K562 (cell line): ENCODE measurements at regions not wholly inside any gene's neighbourhood (a gene's known extent, or its start where the extent isn't known, plus 50 kb on each side); places are given as distances from the start of the nearest gene placed in this dataset.

ENCODE experiments used
- ATAC-seq: fragments of 200-7000 bp; cut with Tn5 transposase; 3 replicates; pipeline ENCODE4 v1.9.1; 2020; ENCODE audit warnings: moderate library complexity
- BruUV-seq: library from RNA; stranded (reverse); fragments of 400-500 nt; replicated peaks from 2 replicates; lab custom pipeline; 2021; lab: Mats Ljungman, UMichigan
- CTCF ChIA-PET: fragments of 300-600 bp; formaldehyde crosslinking; extraction: SDS; loops from one replicate; lab custom pipeline; 2021; ENCODE audit warnings: low intra/inter-chr PET ratio; lab: Yijun Ruan, JAX
- POLR2A ChIA-PET: fragments of 300-600, 350-650 bp; sonication (Branson Sonifier 250); formaldehyde crosslinking; extraction: SDS; loops from one replicate; lab custom pipeline; 2021; ENCODE audit warnings: antibody characterized with exemption, inconsistent platforms; lab: Yijun Ruan, JAX
- DNase-seq, 4 experiments: peaks; one replicate each; pipeline versions ENCODE4 v3.0.0 to v3.0.0-alpha.2; 2011 to 2018; ENCODE audit warnings: low spot score in 3 of 4, mixed read lengths in 3 of 4; ENCODE audit errors: extremely low read depth in 1 of 4
- FAIRE-seq: peaks from 2 replicates; lab custom pipeline; 2011; peaks lifted over from hg19 to GRCh38; lab: Jason Lieb, UNC
- H2AFZ ChIP-seq: 2 replicates; pipeline ENCODE4 v1.6.0; 2011; ENCODE audit warnings: low read depth, low read length, control low read depth, inconsistent platforms
- H3K27ac ChIP-seq: fragments of 200-600 bp; 3 replicates; pipeline ENCODE4 v1.8.0; 2011; ENCODE audit warnings: low read depth, mild to moderate bottlenecking, control low read depth, inconsistent platforms, low read length, moderate library complexity, mixed read lengths; ENCODE audit errors: extremely low read depth
- H3K27me3 ChIP-seq, 2 experiments: fragments of 300-600 bp in 1 of 2; 2 replicates in 1 of 2; 3 replicates in 1 of 2; pipeline versions ENCODE4 v1.6.0 to v1.8.0; 2011; ENCODE audit warnings: inconsistent platforms in 2 of 2, low read length in 2 of 2, mild to moderate bottlenecking in 1 of 2, mixed read lengths in 1 of 2, moderate library complexity in 1 of 2; ENCODE audit not compliant: control insufficient read depth in 2 of 2, insufficient read depth in 2 of 2
- H3K36me3 ChIP-seq: fragments of 300-600 bp; 3 replicates; pipeline ENCODE4 v1.8.0; 2011; ENCODE audit warnings: mild to moderate bottlenecking, low read length, inconsistent platforms; ENCODE audit not compliant: control insufficient read depth, insufficient read depth
- H3K4me1 ChIP-seq, 2 experiments: fragments of 200-600 bp in 1 of 2; replicated peaks in 1 of 2; 2 replicates in 1 of 2; 3 replicates in 1 of 2; pipeline versions ENCODE4 v1.5.1 to v1.8.0; 2011; ENCODE audit warnings: inconsistent platforms in 2 of 2, low read length in 2 of 2, mild to moderate bottlenecking in 1 of 2, mixed read lengths in 1 of 2, moderate library complexity in 1 of 2; ENCODE audit not compliant: control insufficient read depth in 2 of 2, insufficient read depth in 2 of 2
- H3K4me2 ChIP-seq: 2 replicates; pipeline ENCODE4 v1.6.1; 2011; ENCODE audit warnings: low read length, control low read depth, inconsistent platforms, mixed read lengths; ENCODE audit not compliant: insufficient read depth
- H3K4me3 ChIP-seq: fragments of 200-600 bp; sonication (generic), shearing (Covaris generic); 2 replicates; pipeline ENCODE4 v1.5.1; 2016; ENCODE audit warnings: control low read depth, inconsistent platforms
- H3K79me2 ChIP-seq: fragments of 200-600 bp; 3 replicates; pipeline ENCODE4 v1.8.0; 2011; ENCODE audit warnings: low read length, inconsistent platforms; ENCODE audit not compliant: control insufficient read depth, insufficient read depth
- H3K9ac ChIP-seq, 2 experiments: 2 replicates each; pipeline versions ENCODE4 v1.6.0 to v1.6.1; 2011; ENCODE audit warnings: low read depth in 2 of 2, low read length in 2 of 2, control low read depth in 1 of 2, inconsistent platforms in 1 of 2, mild to moderate bottlenecking in 1 of 2, mixed read lengths in 1 of 2; ENCODE audit not compliant: insufficient read depth in 1 of 2
- H3K9me1 ChIP-seq: one replicate; pipeline ENCODE4 v1.6.0; 2011; ENCODE audit warnings: inconsistent platforms, mild to moderate bottlenecking, low read length, moderate library complexity; ENCODE audit not compliant: control insufficient read depth, insufficient read depth
- H3K9me3 ChIP-seq: replicated peaks from 2 replicates; pipeline ENCODE4 v1.5.1; 2011; ENCODE audit warnings: low read depth, low read length, inconsistent platforms; ENCODE audit not compliant: control insufficient read depth, insufficient read depth
- H4K20me1 ChIP-seq: replicated peaks from 2 replicates; pipeline ENCODE4 v1.6.1; 2011; ENCODE audit warnings: low read length, inconsistent platforms, mixed read lengths; ENCODE audit not compliant: control insufficient read depth, insufficient read depth
- CBFA2T3 ChIP-seq: fragments of 450-650 bp; IDR thresholded peaks from 2 replicates; pipeline ENCODE4 v1.6.1; 2017
- FOXP1 ChIP-seq: sonication (generic); formaldehyde crosslinking; IDR thresholded peaks from 2 replicates; pipeline ENCODE4 v1.8.0; 2022; ENCODE audit warnings: mild to moderate bottlenecking, missing genetic modification reagents
- RBM25 ChIP-seq: fragments of 200-400 bp; formaldehyde crosslinking; IDR thresholded peaks from 2 replicates; pipeline ENCODE4 v1.6.1; 2018; ENCODE audit warnings: low read length, low read depth, moderate library complexity; ENCODE audit not compliant: severe bottlenecking
- SRSF3 ChIP-seq: fragments of 200-400 bp; formaldehyde crosslinking; IDR thresholded peaks from 2 replicates; pipeline ENCODE4 v1.6.1; 2016; ENCODE audit warnings: mild to moderate bottlenecking, low read length, moderate library complexity; ENCODE audit not compliant: insufficient read depth
- STAG1 ChIP-seq: sonication (generic); formaldehyde crosslinking; IDR thresholded peaks from 2 replicates; pipeline ENCODE4 v1.5.0; 2020; ENCODE audit warnings: missing genetic modification reagents, borderline replicate concordance
- TCFL5 ChIP-seq: fragments of 250-450 bp; sonication (Bioruptor Pico); conservative IDR thresholded peaks from 2 replicates; pipeline ENCODE4 v1.6.1; 2021; ENCODE audit warnings: mild to moderate bottlenecking, moderate library complexity, matching md5 sums
- ZNF311 ChIP-seq: fragments of 250-450 bp; sonication (Bioruptor Pico); IDR thresholded peaks from 2 replicates; pipeline ENCODE4 v1.4.0; 2020; ENCODE audit warnings: mild to moderate bottlenecking, moderate library complexity
- WGBS: fragments of 100-300 bp; shearing (Covaris generic); methylation state at CpG from one replicate; pipeline ENCODE4 v1.1.6; 2016; ENCODE audit warnings: low coverage, mixed read lengths; ENCODE audit not compliant: insufficient coverage; ENCODE audit errors: missing lambda C conversion rate; 5-methylcytosine and 5-hydroxymethylcytosine counted together
- in situ Hi-C: fragments of 300-500 bp; cut with MboI; formaldehyde crosslinking; loops from 4 replicates; pipeline ENCODE4 v1.15.0; 2018; ENCODE audit warnings: inconsistent platforms, mixed read lengths
- intact Hi-C: fragments of 100-400 bp; cut with micrococcal nuclease; formaldehyde crosslinking; loops from 2 replicates; pipeline ENCODE4 v1.14.2; 2022
- TF ChIP-seq, protein P1 (sequence below), 3 experiments: fragments of 200-800 bp in 1 of 3; sonication (Bioruptor generic) in 1 of 3; sonication (generic) in 1 of 3; formaldehyde crosslinking in 1 of 3; IDR thresholded peaks; 2 replicates each; pipeline versions ENCODE4 v1.6.1 to v1.8.0; 2016 to 2022; ENCODE audit warnings: mild to moderate bottlenecking in 2 of 3, missing compliant biosample characterization in 2 of 3, missing genetic modification characterization in 2 of 3, missing genetic modification reagents in 1 of 3
- TF ChIP-seq, protein P2 (sequence below): sonication (generic); formaldehyde crosslinking; IDR thresholded peaks from 2 replicates; pipeline ENCODE4 v1.8.1; 2022; ENCODE audit warnings: missing genetic modification reagents

DNA sequence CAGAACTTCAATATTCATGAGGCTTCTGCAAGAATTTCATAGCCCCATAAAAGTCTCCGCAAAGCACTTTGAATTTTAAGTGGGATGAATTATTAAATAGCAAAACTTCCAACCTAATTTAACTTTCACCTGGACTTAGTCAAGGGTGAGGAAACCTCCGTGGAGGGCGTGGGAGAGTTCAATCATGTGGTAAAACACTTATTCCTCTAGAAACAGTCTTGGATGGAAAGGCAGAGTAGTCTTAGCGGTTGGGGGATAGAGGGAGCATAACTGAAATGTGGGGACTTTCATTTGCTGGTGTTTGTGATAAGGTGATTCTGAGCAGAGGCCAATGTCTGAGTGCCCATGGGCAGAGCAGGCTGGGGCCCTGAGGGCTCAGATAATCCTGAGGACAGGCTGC is 241.9 kb downstream of the IRX1 start:
- Histone ChIP-seq H3K9me3 (no peaks in the 10 kb centered on the region), H3K4me1 (peaks cover 0 to 4% of the 10 kb centered on the region in 2 experiments; a peak in 2 of 5 replicates), H3K27ac (no peak overlapping the region), H3K27me3 (no peaks in the 10 kb centered on the region), H3K4me2 (no peak overlapping the region; the same call in 1 of the 2 replicates), H4K20me1 (no peaks in the 10 kb centered on the region)
- ChIA-PET CTCF (no interaction called here), POLR2A (no interaction called here)
- in situ Hi-C loops (no loop called here), intact Hi-C loops (no loop called here)
- WGBS: 8% methylated on average over 4 of the region's 4 CpGs
- BruUV-seq: no TSS peak
- ATAC-seq: peak; percentile 39
- DNase-seq: peak in 1 of 4 experiments; percentile 12
- TF ChIP-seq ZNF311 (CRISPR knock-in tag): no peak
- peak; percentile 9; the same call in 1 of the 2 replicates for TF ChIP-seq CBFA2T3
- TF ChIP-seq, all 486 proteins: peak for 1
- Histone ChIP-seq H3K79me2 (no peaks in the 10 kb centered on the region), H3K36me3 (no peaks in the 10 kb centered on the region), H3K9ac (no peak overlapping the region), H2AFZ (peak overlapping the region; percentile 66; the same call in 1 of the 2 replicates), H3K9me1 (no peaks in the 10 kb centered on the region), H3K4me3 (no peak overlapping the region)
- no peak for FAIRE-seq

DNA sequence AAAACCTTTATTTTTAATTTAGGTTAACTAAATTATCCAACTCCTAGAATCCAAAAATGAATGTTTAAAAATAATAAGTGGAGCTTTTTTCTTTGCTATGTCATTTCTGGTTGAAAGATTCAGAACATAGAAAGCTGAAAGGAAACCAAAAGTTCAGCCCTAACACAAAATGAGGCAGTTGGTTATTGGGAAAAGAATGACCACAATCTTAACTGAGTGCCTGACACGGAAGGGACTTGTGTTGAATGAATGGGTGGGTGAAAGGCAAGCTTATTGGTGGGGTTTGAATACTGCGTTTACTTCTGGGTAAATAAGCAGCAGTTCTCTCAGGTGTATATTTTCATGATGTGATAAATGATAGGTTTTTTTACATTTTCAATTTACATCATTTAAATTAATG is 243.5 kb downstream of the IRX1 start:
- in situ Hi-C loops: no loop called here
- BruUV-seq: no TSS peak
- POLR2A ChIA-PET: no interaction called here

More for the DNA sequence above, 243.5 kb downstream of the IRX1 start:
- DNase-seq (no peak), FAIRE-seq (no peak), ATAC-seq (no peak)
- Histone ChIP-seq H3K9me1 (no peaks in the 10 kb centered on the region), H3K4me1 (peaks cover 0 to 4% of the 10 kb centered on the region in 2 experiments; a peak in 2 of 5 replicates), H3K9me3 (no peaks in the 10 kb centered on the region), H4K20me1 (no peaks in the 10 kb centered on the region), H3K4me2 (no peak overlapping the region), H2AFZ (no peak overlapping the region), H3K4me3 (no peak overlapping the region), H3K9ac (no peak overlapping the region), H3K27me3 (no peaks in the 10 kb centered on the region; a peak in 1 of 5 replicates), H3K36me3 (no peaks in the 10 kb centered on the region), H3K27ac (no peak overlapping the region), H3K79me2 (no peaks in the 10 kb centered on the region)
- WGBS: 0% methylated on average over 2 of the region's 2 CpGs
- CTCF ChIA-PET: no interaction called here
- intact Hi-C loops: no loop called here
- TF ChIP-seq FOXP1 (CRISPR knock-in tag): no peak
- TF ChIP-seq RBM25: no peak
- TF ChIP-seq, protein P1, sequence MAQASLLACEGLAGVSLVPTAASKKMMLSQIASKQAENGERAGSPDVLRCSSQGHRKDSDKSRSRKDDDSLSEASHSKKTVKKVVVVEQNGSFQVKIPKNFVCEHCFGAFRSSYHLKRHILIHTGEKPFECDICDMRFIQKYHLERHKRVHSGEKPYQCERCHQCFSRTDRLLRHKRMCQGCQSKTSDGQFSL (CRISPR knock-in tag; IDR thresholded peaks at IDR 0.05): no peak
- TF ChIP-seq, protein P1 (tag; IDR thresholded peaks at IDR 0.05): no peak
- TF ChIP-seq, protein P2, sequence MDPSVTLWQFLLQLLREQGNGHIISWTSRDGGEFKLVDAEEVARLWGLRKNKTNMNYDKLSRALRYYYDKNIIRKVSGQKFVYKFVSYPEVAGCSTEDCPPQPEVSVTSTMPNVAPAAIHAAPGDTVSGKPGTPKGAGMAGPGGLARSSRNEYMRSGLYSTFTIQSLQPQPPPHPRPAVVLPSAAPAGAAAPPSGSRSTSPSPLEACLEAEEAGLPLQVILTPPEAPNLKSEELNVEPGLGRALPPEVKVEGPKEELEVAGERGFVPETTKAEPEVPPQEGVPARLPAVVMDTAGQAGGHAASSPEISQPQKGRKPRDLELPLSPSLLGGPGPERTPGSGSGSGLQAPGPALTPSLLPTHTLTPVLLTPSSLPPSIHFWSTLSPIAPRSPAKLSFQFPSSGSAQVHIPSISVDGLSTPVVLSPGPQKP (CRISPR knock-in tag): no peak
- TF ChIP-seq STAG1 (CRISPR knock-in tag): no peak
- no peak for TF ChIP-seq SRSF3
- no peak for TF ChIP-seq TCFL5
